ENCODE measurements at regions not wholly inside any gene's neighbourhood (a gene's known extent, or its start where the extent isn't known, plus 50 kb on each side); places are given as distances from the start of the nearest gene placed in this dataset.

- no peak for TF ChIP-seq CTCF (IDR thresholded peaks at IDR 0.05)
- TF ChIP-seq ZFX (IDR thresholded peaks at IDR 0.05; ENCODE audit: borderline replicate concordance) = no peak
Observed at GRCh38 chr6:159331451-159331850, 162.3 kb downstream of the FNDC1 start.

Data from 22Rv1 (cell line).